Neutrophil (primary cell): ENCODE measurements at regions not wholly inside any gene's neighbourhood (a gene's known extent, or its start where the extent isn't known, plus 50 kb on each side); places are given as distances from the start of the nearest gene placed in this dataset.
A peak's percentile ranks its signal among the peaks of the same experiment; 100 is the strongest.

Experiments used
- H3K27ac ChIP-seq: fragments of 200-600 bp; sonication (generic); 2 replicates; pipeline ENCODE4 v1.5.1; 2016; ENCODE audit warnings: mild to moderate bottlenecking, moderate library complexity
- H3K27me3 ChIP-seq: fragments of 200-600 bp; sonication (generic); 2 replicates; pipeline ENCODE4 v1.6.0; 2016; ENCODE audit warnings: mild to moderate bottlenecking
- H3K36me3 ChIP-seq: fragments of 200-600 bp; sonication (generic); 2 replicates; pipeline ENCODE4 v1.5.1; 2017
- H3K4me1 ChIP-seq, 2 experiments: fragments of 200-600 bp in 1 of 2; sonication (generic) in 1 of 2; 1 replicate in 1 of 2; 2 replicates in 1 of 2; pipeline versions ENCODE4 v1.5.1 to v1.6.1; 2013 to 2016; ENCODE audit warnings: low read depth in 1 of 2, low read length in 1 of 2, mild to moderate bottlenecking in 1 of 2, moderate library complexity in 1 of 2; ENCODE audit not compliant: control insufficient read depth in 1 of 2, insufficient read depth in 1 of 2
- H3K4me3 ChIP-seq, 2 experiments: fragments of 200-600 bp in 1 of 2; sonication (generic) in 1 of 2; 1 replicate in 1 of 2; 2 replicates in 1 of 2; pipeline ENCODE4 v1.5.1; 2013 to 2016; ENCODE audit warnings: low read depth in 1 of 2, low read length in 1 of 2, mild to moderate bottlenecking in 1 of 2, moderate library complexity in 1 of 2
- H3K9me3 ChIP-seq: fragments of 200-600 bp; sonication (generic); 2 replicates; pipeline ENCODE4 v1.5.1; 2016
- CTCF ChIP-seq: fragments of 200-600 bp; sonication (generic); IDR thresholded peaks from 2 replicates; pipeline ENCODE4 v1.5.1; 2016; ENCODE audit warnings: antibody characterized with exemption

- no peaks in the 10 kb centered on the region for H3K4me1 ChIP-seq
- peaks cover 16% of the 10 kb centered on the region for H3K27me3 ChIP-seq
- no peaks in the 10 kb centered on the region for H3K9me3 ChIP-seq
- H3K27ac ChIP-seq = no peak overlapping the region
- H3K36me3 ChIP-seq = no peaks in the 10 kb centered on the region
- no peak overlapping the region for H3K4me3 ChIP-seq
- no peak for TF ChIP-seq CTCF
Measured at GRCh38 chr9:117815315-117815714, 111.1 kb downstream of the TLR4 start.

GRCh38 chr9:117815948-117816347, 111.7 kb downstream of the TLR4 start:
- no peak for TF ChIP-seq CTCF
- Histone ChIP-seq H3K4me1 (no peaks in the 10 kb centered on the region), H3K27me3 (peaks cover 16% of the 10 kb centered on the region), H3K4me3 (no peak overlapping the region), H3K27ac (no peak overlapping the region), H3K36me3 (no peaks in the 10 kb centered on the region), H3K9me3 (no peaks in the 10 kb centered on the region)

- Histone ChIP-seq H3K4me3 (no peak overlapping the region), H3K9me3 (no peaks in the 10 kb centered on the region), H3K27ac (no peak overlapping the region), H3K36me3 (no peaks in the 10 kb centered on the region), H3K27me3 (no peaks in the 10 kb centered on the region), H3K4me1 (peaks cover 0 to 15% of the 10 kb centered on the region in 2 experiments)
- no peak for TF ChIP-seq CTCF
Measured at GRCh38 chr9:117821954-117822353, 117.8 kb downstream of the TLR4 start.

GRCh38 chr9:117823576-117823975, 119.4 kb downstream of the TLR4 start:
- Histone ChIP-seq H3K27ac (no peak overlapping the region), H3K4me3 (no peak overlapping the region), H3K27me3 (no peaks in the 10 kb centered on the region), H3K9me3 (no peaks in the 10 kb centered on the region), H3K4me1 (peaks cover 0 to 16% of the 10 kb centered on the region in 2 experiments), H3K36me3 (no peaks in the 10 kb centered on the region)
- no peak for TF ChIP-seq CTCF

- no peaks in the 10 kb centered on the region for H3K27me3 ChIP-seq
- peaks cover 0 to 16% of the 10 kb centered on the region in 2 experiments for H3K4me1 ChIP-seq
- peak overlapping the region; percentile 48 for H3K27ac ChIP-seq
- no peak overlapping the region for H3K4me3 ChIP-seq
- H3K36me3 ChIP-seq = no peaks in the 10 kb centered on the region
- TF ChIP-seq CTCF = no peak
- no peaks in the 10 kb centered on the region for H3K9me3 ChIP-seq
Measured at GRCh38 chr9:117825609-117826347, 121.6 kb downstream of the TLR4 start.
